CD14-positive monocyte (primary cell): ENCODE measurements at regions not wholly inside any gene's neighbourhood (a gene's known extent, or its start where the extent isn't known, plus 50 kb on each side); places are given as distances from the start of the nearest gene placed in this dataset.

Experiments
- DNase-seq, 3 donors: peaks; one replicate each; pipeline ENCODE4 v3.0.0-alpha.2; 2011 to 2022
- H2AFZ ChIP-seq: 2 replicates; pipeline ENCODE4 v1.6.0; 2012; ENCODE audit warnings: mild to moderate bottlenecking, low read depth, low read length, inconsistent platforms; ENCODE audit not compliant: insufficient read depth, poor library complexity, severe bottlenecking
- H3K27ac ChIP-seq, 2 donors: 1 replicate in 1 of 2; 2 replicates in 1 of 2; pipeline ENCODE4 v1.5.1; 2012 to 2013; ENCODE audit warnings: low read length in 2 of 2, control low read depth in 1 of 2, inconsistent platforms in 1 of 2, low read depth in 1 of 2, mild to moderate bottlenecking in 1 of 2
- H3K27me3 ChIP-seq, 2 donors: one replicate each; pipeline versions ENCODE4 v1.6.0 to v1.6.1; 2011 to 2013; ENCODE audit warnings: low read length in 2 of 2; ENCODE audit not compliant: control insufficient read depth in 2 of 2, insufficient read depth in 2 of 2
- H3K36me3 ChIP-seq, 2 donors: replicated peaks in 1 of 2; 1 replicate in 1 of 2; 2 replicates in 1 of 2; pipeline versions ENCODE4 v1.5.1 to v1.6.1; 2012 to 2013; ENCODE audit warnings: low read length in 2 of 2, control low read depth in 1 of 2, inconsistent platforms in 1 of 2, mild to moderate bottlenecking in 1 of 2; ENCODE audit not compliant: insufficient read depth in 2 of 2, control insufficient read depth in 1 of 2
- H3K4me1 ChIP-seq, 2 donors: 1 replicate in 1 of 2; 2 replicates in 1 of 2; pipeline versions ENCODE4 v1.5.1 to v1.6.1; 2012 to 2013; ENCODE audit warnings: low read length in 2 of 2, control low read depth in 1 of 2, inconsistent platforms in 1 of 2, mild to moderate bottlenecking in 1 of 2, moderate library complexity in 1 of 2; ENCODE audit not compliant: insufficient read depth in 2 of 2, control insufficient read depth in 1 of 2
- H3K4me2 ChIP-seq: replicated peaks from 2 replicates; pipeline ENCODE3; 2012; ENCODE audit warnings: low read length, moderate library complexity, mild to moderate bottlenecking; ENCODE audit not compliant: poor library complexity, severe bottlenecking; ENCODE audit errors: extremely low read depth
- H3K4me3 ChIP-seq, 3 experiments: fragments of 200-600 bp in 1 of 3; sonication (generic) in 1 of 3; replicated peaks in 1 of 3; 1 replicate in 2 of 3; 2 replicates in 1 of 3; pipeline ENCODE4 v1.5.1; 2011 to 2013; ENCODE audit warnings: low read length in 3 of 3, mild to moderate bottlenecking in 3 of 3, control low read depth in 2 of 3, low read depth in 2 of 3, inconsistent platforms in 1 of 3, moderate library complexity in 1 of 3
- H3K79me2 ChIP-seq: 2 replicates; pipeline ENCODE4 v1.6.0; 2012; ENCODE audit warnings: mild to moderate bottlenecking, control low read depth, inconsistent platforms, low read length, moderate library complexity; ENCODE audit not compliant: insufficient read depth
- H3K9ac ChIP-seq: 2 replicates; pipeline ENCODE4 v1.6.0; 2017; ENCODE audit warnings: low read length, mild to moderate bottlenecking; ENCODE audit not compliant: insufficient read depth, poor library complexity, severe bottlenecking
- H3K9me3 ChIP-seq, 2 donors: replicated peaks in 1 of 2; 1 replicate in 1 of 2; 2 replicates in 1 of 2; pipeline versions ENCODE4 v1.5.1 to v1.6.1; 2012 to 2013; ENCODE audit warnings: low read length in 2 of 2, control low read depth in 1 of 2; ENCODE audit not compliant: control insufficient read depth in 1 of 2, insufficient read depth in 1 of 2
- H4K20me1 ChIP-seq: 2 replicates; pipeline ENCODE4 v1.6.0; 2012; ENCODE audit warnings: mild to moderate bottlenecking, low read length, control low read depth, moderate library complexity; ENCODE audit not compliant: insufficient read depth
- H3K27ac Mint-ChIP-seq, 7 donors: one replicate each; pipeline ENCODE4 v1.8.0; 2020; ENCODE audit warnings: mild to moderate bottlenecking in 7 of 7, mixed read lengths in 7 of 7, moderate library complexity in 6 of 7, inconsistent platforms in 2 of 7
- H3K27me3 Mint-ChIP-seq, 3 donors: one replicate each; pipeline ENCODE4 v1.8.0; 2021 to 2022; ENCODE audit warnings: low read depth in 3 of 3, mild to moderate bottlenecking in 3 of 3, mixed read lengths in 3 of 3, moderate library complexity in 3 of 3, inconsistent platforms in 1 of 3
- H3K36me3 Mint-ChIP-seq, 2 donors: one replicate each; pipeline ENCODE4 v1.8.0; 2020; ENCODE audit warnings: mixed read lengths in 2 of 2, inconsistent platforms in 1 of 2, mild to moderate bottlenecking in 1 of 2
- H3K4me1 Mint-ChIP-seq: one replicate; pipeline ENCODE4 v1.8.0; 2020; ENCODE audit warnings: mild to moderate bottlenecking, mixed read lengths
- H3K4me3 Mint-ChIP-seq, 2 donors: one replicate each; pipeline ENCODE4 v1.8.0; 2020; ENCODE audit warnings: mild to moderate bottlenecking in 2 of 2, mixed read lengths in 2 of 2, moderate library complexity in 1 of 2
- H3K9me3 Mint-ChIP-seq, 7 donors: one replicate each; pipeline ENCODE4 v1.8.0; 2020 to 2022; ENCODE audit warnings: mixed read lengths in 7 of 7, mild to moderate bottlenecking in 6 of 7, moderate library complexity in 6 of 7, inconsistent platforms in 2 of 7
- CTCF ChIP-seq: fragments of 200-600 bp; IDR thresholded peaks from one replicate; pipeline ENCODE4 v1.8.0; 2022; ENCODE audit warnings: antibody characterized with exemption, mild to moderate bottlenecking
- WGBS: methylation state at CpG from one replicate; pipeline ENCODE4 v1.1.5; 2013; ENCODE audit warnings: missing lambda C conversion rate; ENCODE audit not compliant: insufficient coverage; 5-methylcytosine and 5-hydroxymethylcytosine counted together
- intact Hi-C, 2 donors: fragments of 100-400 bp; cut with micrococcal nuclease; formaldehyde crosslinking; loops; one replicate each; pipeline versions ENCODE4 v1.15.0 to v1.15.1; 2023

GRCh38 chr3:110074095-110074494 is 736.7 kb upstream of the DPPA4 start:
- no peaks in the 10 kb centered on the region for H3K79me2 ChIP-seq
- DNase-seq: no peak

GRCh38 chr3:110077093-110077492 is 739.7 kb upstream of the DPPA4 start:
- Mint-ChIP-seq H3K4me3 (no peak overlapping the region), H3K27me3 (no peaks in the 10 kb centered on the region), H3K27ac (no peak overlapping the region), H3K4me1 (no peaks in the 10 kb centered on the region), H3K9me3 (peaks cover 0 to 4% (median 2%) of the 10 kb centered on the region in 7 donors), H3K36me3 (no peaks in the 10 kb centered on the region)
- Histone ChIP-seq H3K27me3 (no peaks in the 10 kb centered on the region), H3K9ac (no peak overlapping the region), H3K79me2 (no peaks in the 10 kb centered on the region), H3K4me1 (no peaks in the 10 kb centered on the region), H3K4me2 (no peak overlapping the region), H4K20me1 (no peaks in the 10 kb centered on the region), H3K9me3 (peaks cover 0 to 10% of the 10 kb centered on the region in 2 donors), H3K27ac (no peak overlapping the region), H2AFZ (no peak overlapping the region), H3K36me3 (no peaks in the 10 kb centered on the region), H3K4me3 (no peak overlapping the region)
- intact Hi-C loops: no loop called here
- WGBS: 67% methylated on average over 1 of the region's 1 CpG
- no peak for DNase-seq
- no peak for TF ChIP-seq CTCF

More at GRCh38 chr3:110074095-110074494, 736.7 kb upstream of the DPPA4 start:
- H3K27me3 ChIP-seq: no peaks in the 10 kb centered on the region
- H3K4me3 ChIP-seq: no peak overlapping the region
- WGBS: no CpG with 5 or more reads among the region's 3 CpGs
- no peak overlapping the region for H3K9ac ChIP-seq
- no peak for TF ChIP-seq CTCF
- H4K20me1 ChIP-seq: no peaks in the 10 kb centered on the region
- Mint-ChIP-seq H3K4me3 (no peak overlapping the region), H3K36me3 (no peaks in the 10 kb centered on the region), H3K9me3 (peaks cover 0 to 5% (median 4%) of the 10 kb centered on the region in 7 donors), H3K4me1 (no peaks in the 10 kb centered on the region), H3K27ac (no peak overlapping the region), H3K27me3 (no peaks in the 10 kb centered on the region)
- H3K36me3 ChIP-seq: no peaks in the 10 kb centered on the region
- no peak overlapping the region for H2AFZ ChIP-seq
- no peak overlapping the region for H3K27ac ChIP-seq
- intact Hi-C loops: no loop called here
- no peak overlapping the region for H3K4me2 ChIP-seq
- peaks cover 0 to 12% of the 10 kb centered on the region in 2 donors for H3K9me3 ChIP-seq
- no peaks in the 10 kb centered on the region for H3K4me1 ChIP-seq
